ENCODE measurements at regions not wholly inside any gene's neighbourhood (a gene's known extent, or its start where the extent isn't known, plus 50 kb on each side); places are given as distances from the start of the nearest gene placed in this dataset.

DNA sequence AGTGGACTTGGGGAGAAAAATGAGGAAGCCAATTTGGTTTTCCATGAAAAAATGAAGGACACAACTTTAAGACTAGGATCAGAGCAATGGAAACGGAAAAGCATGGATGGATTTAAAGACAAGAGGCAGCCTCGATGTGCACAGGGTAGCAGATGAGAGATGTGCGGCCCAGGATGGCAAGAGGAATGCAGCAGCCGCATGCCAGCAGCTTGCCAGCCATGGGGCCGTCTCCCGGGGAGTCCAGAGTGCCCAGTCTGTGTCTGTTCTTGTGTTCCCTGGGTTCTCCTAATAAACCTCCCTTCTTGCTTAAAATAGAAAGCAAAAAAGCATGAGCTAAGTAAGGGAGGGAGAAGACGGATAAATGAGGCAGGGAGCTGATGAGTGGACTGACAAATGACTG lies 68.0 kb upstream of the IQSEC1 start:
- Histone ChIP-seq H4K91ac (ENCODE audit: insufficient read depth, low read depth, low read length) (no peak overlapping the region), H3K27ac (ENCODE audit: insufficient read depth, low read length) (no peak overlapping the region), H3K4me3 (ENCODE audit: insufficient read depth, low read depth, low read length) (no peak overlapping the region), H3K36me3 (ENCODE audit: control insufficient read depth, insufficient read depth, low read length) (no peaks in the 10 kb centered on the region), H4K20me1 (ENCODE audit: insufficient read depth, low read length) (no peaks in the 10 kb centered on the region), H3K23ac (ENCODE audit: low read depth, low read length) (no peak overlapping the region), H2AK9ac (replicated peaks; ENCODE audit: low read depth, low read length, poor library complexity) (no peak overlapping the region), H4K5ac (ENCODE audit: low read depth, low read length) (no peak overlapping the region), H3K79me1 (ENCODE audit: low read depth in 1 of 2, low read length in 2 of 2) (no peaks in the 10 kb centered on the region), H3K9me1 (ENCODE audit: insufficient read depth, low read length) (no peaks in the 10 kb centered on the region), H3K56ac (ENCODE audit: extremely low read depth, insufficient read depth, low read length) (no peak overlapping the region), H2AK5ac (ENCODE audit: low read depth, low read length) (no peak overlapping the region), H2BK15ac (ENCODE audit: low read depth, low read length) (no peak overlapping the region), H3K9ac (ENCODE audit: low read depth, low read length) (no peak overlapping the region), H3K27me3 (ENCODE audit: control insufficient read depth, insufficient read depth, low read length) (no peaks in the 10 kb centered on the region; the same call in 1 of the 2 replicates), H3K18ac (ENCODE audit: low read depth, low read length) (no peak overlapping the region), H2BK120ac (ENCODE audit: low read depth, low read length) (no peak overlapping the region), H4K8ac (ENCODE audit: low read depth in 2 of 2, low read length in 2 of 2) (no peak overlapping the region), H3K4me1 (ENCODE audit: control insufficient read depth, insufficient read depth, low read length) (no peaks in the 10 kb centered on the region), H3K4me2 (ENCODE audit: low read depth, low read length) (no peak overlapping the region), H2AFZ (replicated peaks; ENCODE audit: low read length, poor library complexity) (no peak overlapping the region), H3K4ac (ENCODE audit: low read depth, low read length) (no peak overlapping the region), H3K9me3 (ENCODE audit: control insufficient read depth, insufficient read depth, low read length) (no peaks in the 10 kb centered on the region), H3K14ac (replicated peaks; ENCODE audit: low read depth, low read length) (no peak overlapping the region), H2BK5ac (ENCODE audit: low read depth, low read length, poor library complexity, severe bottlenecking) (no peak overlapping the region), H2BK20ac (ENCODE audit: low read depth, low read length) (no peak overlapping the region)
- no TSS peak for BruUV-seq (replicated peaks)
- intact Hi-C loops (cut with micrococcal nuclease): no loop called here
- CTCF ChIA-PET: no interaction called here
- dilution Hi-C loops (cut with HindIII; ENCODE audit: low sequenced_read_pairs, unreplicated experiment): no loop called here
- in situ Hi-C loops (cut with MboI; ENCODE audit: low sequenced_read_pairs): no loop called here
- WGBS, 2 experiments (ENCODE audit: extremely low coverage in 2 of 2, insufficient read length in 1 of 2): 33% methylated on average over 1 of the region's 7 CpGs; no CpG with 5 or more reads in 1 of the 2 experiments
- ATAC-seq (ENCODE audit: low read depth) (no peak), DNase-seq (no peak)
- POLR2A ChIA-PET (ENCODE audit: unreplicated experiment): no interaction called here
- no peak for TF ChIP-seq RAD21 (IDR thresholded peaks at IDR 0.05; ENCODE audit: low read length)
- TF ChIP-seq NFE2L2 (IDR thresholded peaks at IDR 0.05; ENCODE audit: low read depth, low read length): no peak
- TF ChIP-seq SMC3 (IDR thresholded peaks at IDR 0.05; ENCODE audit: low read depth, low read length): no peak
- TF ChIP-seq, protein P1, sequence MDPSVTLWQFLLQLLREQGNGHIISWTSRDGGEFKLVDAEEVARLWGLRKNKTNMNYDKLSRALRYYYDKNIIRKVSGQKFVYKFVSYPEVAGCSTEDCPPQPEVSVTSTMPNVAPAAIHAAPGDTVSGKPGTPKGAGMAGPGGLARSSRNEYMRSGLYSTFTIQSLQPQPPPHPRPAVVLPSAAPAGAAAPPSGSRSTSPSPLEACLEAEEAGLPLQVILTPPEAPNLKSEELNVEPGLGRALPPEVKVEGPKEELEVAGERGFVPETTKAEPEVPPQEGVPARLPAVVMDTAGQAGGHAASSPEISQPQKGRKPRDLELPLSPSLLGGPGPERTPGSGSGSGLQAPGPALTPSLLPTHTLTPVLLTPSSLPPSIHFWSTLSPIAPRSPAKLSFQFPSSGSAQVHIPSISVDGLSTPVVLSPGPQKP (IDR thresholded peaks at IDR 0.05; ENCODE audit: borderline replicate concordance, low read depth, low read length): no peak
- TF ChIP-seq MAFK (IDR thresholded peaks at IDR 0.05; ENCODE audit: low read depth, low read length): no peak
- TF ChIP-seq, protein P2, sequence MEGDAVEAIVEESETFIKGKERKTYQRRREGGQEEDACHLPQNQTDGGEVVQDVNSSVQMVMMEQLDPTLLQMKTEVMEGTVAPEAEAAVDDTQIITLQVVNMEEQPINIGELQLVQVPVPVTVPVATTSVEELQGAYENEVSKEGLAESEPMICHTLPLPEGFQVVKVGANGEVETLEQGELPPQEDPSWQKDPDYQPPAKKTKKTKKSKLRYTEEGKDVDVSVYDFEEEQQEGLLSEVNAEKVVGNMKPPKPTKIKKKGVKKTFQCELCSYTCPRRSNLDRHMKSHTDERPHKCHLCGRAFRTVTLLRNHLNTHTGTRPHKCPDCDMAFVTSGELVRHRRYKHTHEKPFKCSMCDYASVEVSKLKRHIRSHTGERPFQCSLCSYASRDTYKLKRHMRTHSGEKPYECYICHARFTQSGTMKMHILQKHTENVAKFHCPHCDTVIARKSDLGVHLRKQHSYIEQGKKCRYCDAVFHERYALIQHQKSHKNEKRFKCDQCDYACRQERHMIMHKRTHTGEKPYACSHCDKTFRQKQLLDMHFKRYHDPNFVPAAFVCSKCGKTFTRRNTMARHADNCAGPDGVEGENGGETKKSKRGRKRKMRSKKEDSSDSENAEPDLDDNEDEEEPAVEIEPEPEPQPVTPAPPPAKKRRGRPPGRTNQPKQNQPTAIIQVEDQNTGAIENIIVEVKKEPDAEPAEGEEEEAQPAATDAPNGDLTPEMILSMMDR (conservative IDR thresholded peaks at IDR 0.05; ENCODE audit: low read depth, low read length): no peak
- TF ChIP-seq MAZ (IDR thresholded peaks at IDR 0.05; ENCODE audit: borderline replicate concordance, low read depth, low read length): no peak
- no peak for TF ChIP-seq CHD1 (IDR thresholded peaks at IDR 0.05; ENCODE audit: low read depth, low read length)
- no peak for TF ChIP-seq RCOR1 (IDR thresholded peaks at IDR 0.05; ENCODE audit: insufficient replicate concordance, low read length)
- TF ChIP-seq CEBPB (IDR thresholded peaks at IDR 0.05; ENCODE audit: low read depth, low read length): no peak
- TF ChIP-seq BHLHE40 (IDR thresholded peaks at IDR 0.05; ENCODE audit: low read depth, low read length): no peak
- TF ChIP-seq, protein P3, sequence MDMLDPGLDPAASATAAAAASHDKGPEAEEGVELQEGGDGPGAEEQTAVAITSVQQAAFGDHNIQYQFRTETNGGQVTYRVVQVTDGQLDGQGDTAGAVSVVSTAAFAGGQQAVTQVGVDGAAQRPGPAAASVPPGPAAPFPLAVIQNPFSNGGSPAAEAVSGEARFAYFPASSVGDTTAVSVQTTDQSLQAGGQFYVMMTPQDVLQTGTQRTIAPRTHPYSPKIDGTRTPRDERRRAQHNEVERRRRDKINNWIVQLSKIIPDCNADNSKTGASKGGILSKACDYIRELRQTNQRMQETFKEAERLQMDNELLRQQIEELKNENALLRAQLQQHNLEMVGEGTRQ (IDR thresholded peaks at IDR 0.05; ENCODE audit: low read depth, low read length): no peak
- TF ChIP-seq POLR2A (IDR thresholded peaks at IDR 0.05; ENCODE audit: low read depth, low read length): no peak
- TF ChIP-seq FOS (IDR thresholded peaks at IDR 0.05; ENCODE audit: low read depth, low read length): no peak
